ENCODE measurements at regions not wholly inside any gene's neighbourhood (a gene's known extent, or its start where the extent isn't known, plus 50 kb on each side); places are given as distances from the start of the nearest gene placed in this dataset.

- DNase-seq, result no peak
Measured at GRCh38 chrX:109934935-109935334, 68.0 kb upstream of the TMEM164 start.

GRCh38 chrX:109936114-109936513 lies 66.8 kb upstream of the TMEM164 start:
- DNase-seq, result no peak

GRCh38 chrX:109936598-109936997 lies 66.3 kb upstream of the TMEM164 start:
- DNase-seq, result no peak

GRCh38 chrX:109939498-109939897 lies 63.4 kb upstream of the TMEM164 start:
- no peak for DNase-seq

GRCh38 chrX:109940411-109940810 lies 62.5 kb upstream of the TMEM164 start:
- DNase-seq, result no peak

DNA sequence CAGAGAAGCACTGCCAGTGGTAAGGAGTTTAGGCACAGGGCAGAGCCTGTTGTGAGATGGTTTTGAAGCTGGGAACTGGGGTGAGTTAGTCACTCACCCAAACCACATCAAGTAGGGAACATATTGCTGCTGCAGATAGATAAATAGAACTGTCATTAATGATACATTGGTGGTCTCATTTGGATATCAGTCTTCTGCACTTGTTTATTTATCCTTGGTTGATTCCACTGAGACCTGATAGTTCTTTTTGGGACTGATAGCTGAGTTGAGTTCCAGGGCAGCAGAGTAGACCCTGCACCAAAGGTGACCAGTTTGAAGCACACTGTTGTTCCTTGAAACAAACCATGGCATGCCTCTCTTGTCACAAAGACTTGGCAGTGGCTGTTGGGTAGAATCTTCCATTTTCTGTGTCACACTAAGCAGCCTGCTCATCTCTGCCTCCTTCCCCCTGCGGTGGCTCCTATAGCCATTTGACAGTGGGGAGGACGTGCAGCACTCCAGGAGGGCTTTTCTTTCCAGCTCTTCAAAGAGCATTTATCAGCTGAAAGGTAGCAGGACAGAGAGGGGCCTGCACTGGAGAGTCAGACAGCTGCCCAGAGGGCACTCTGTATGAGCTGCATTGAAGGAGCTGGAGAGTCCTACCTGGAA lies 59.7 kb upstream of the TMEM164 start:
- peak; percentile 87 for DNase-seq

GRCh38 chrX:109943740-109944092 lies 59.2 kb upstream of the TMEM164 start:
- peak; percentile 58 for DNase-seq

DNA sequence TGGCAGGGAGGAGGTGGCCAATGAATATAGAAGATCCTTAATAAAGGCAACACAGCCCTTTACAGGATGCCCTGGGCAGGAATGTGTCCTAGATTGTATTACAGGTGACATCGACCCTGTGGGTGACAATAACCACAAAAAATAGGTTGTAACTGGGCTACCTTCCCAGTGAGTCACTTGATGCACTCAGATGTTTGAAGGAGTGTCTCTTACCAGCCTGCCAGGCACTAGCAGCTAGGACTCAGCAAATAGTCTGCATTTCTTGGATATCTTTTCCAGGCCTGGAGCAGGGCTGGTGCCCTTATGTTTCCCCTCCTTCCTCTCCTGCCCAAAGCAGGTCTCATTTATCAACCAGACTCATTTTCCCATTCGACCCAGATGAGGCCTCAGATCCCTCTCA lies 50.9 kb upstream of the TMEM164 start:
- DNase-seq, result no peak

- peak; percentile 49 for DNase-seq
Measured at GRCh38 chrX:109952985-109953905, 49.7 kb upstream of the TMEM164 start.
